ENCODE measurements at regions not wholly inside any gene's neighbourhood (a gene's known extent, or its start where the extent isn't known, plus 50 kb on each side); places are given as distances from the start of the nearest gene placed in this dataset.

DNA sequence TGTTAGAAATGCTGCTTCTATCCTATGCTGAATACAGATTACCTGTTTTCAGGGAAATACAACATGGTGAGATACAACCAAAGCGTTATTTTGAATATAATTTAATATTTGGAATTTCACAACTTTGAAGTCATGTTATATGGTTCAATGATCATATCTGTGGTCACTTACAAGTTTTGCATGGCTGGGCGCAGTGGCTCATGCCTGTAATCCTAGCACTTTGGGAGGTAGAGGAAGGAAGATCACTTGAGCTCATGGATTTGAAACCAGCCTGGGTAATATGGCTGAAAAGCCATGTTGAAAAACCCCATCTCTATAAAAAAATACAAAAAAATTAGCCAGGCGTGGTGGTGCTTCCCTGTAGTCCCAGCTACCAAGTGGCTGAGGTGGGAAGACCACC lies 57.9 kb downstream of the DOP1B start:
- TF ChIP-seq SUZ12 (IDR thresholded peaks at IDR 0.05; ENCODE audit: extremely low read depth, insufficient read depth, insufficient read length), result no peak
- TF ChIP-seq YY1 (IDR thresholded peaks at IDR 0.05; ENCODE audit: insufficient read depth, insufficient read length), result no peak
- TF ChIP-seq ZNF274 (IDR thresholded peaks at IDR 0.05; ENCODE audit: low read depth, low read length), result no peak

Data from NT2/D1 (cell line).